ENCODE measurements at regions not wholly inside any gene's neighbourhood (a gene's known extent, or its start where the extent isn't known, plus 50 kb on each side); places are given as distances from the start of the nearest gene placed in this dataset.

GRCh38 chr5:40410964-40411635, 268.6 kb upstream of the PTGER4 start:
- H3K9me3 Mint-ChIP-seq = peaks cover 0 to 6% (median 0%) of the 10 kb centered on the region in 3 donors
- WGBS (ENCODE audit: insufficient coverage) = 100% methylated on average over 1 of the region's 3 CpGs
- H3K4me1 Mint-ChIP-seq = peaks cover 56 to 60% (median 58%) of the 10 kb centered on the region in 3 donors
- peak overlapping the region; percentile 98 to 100 for H3K27ac Mint-ChIP-seq
- Histone ChIP-seq H3K4me1 (ENCODE audit: control insufficient read depth in 1 of 2, extremely low read depth in 1 of 2, insufficient read depth in 2 of 2, low read length in 2 of 2) (peaks cover 42 to 45% of the 10 kb centered on the region in 2 experiments), H3K36me3 (ENCODE audit: control insufficient read depth in 2 of 2, extremely low read depth in 1 of 2, insufficient read depth in 1 of 2, low read length in 1 of 2) (no peaks in the 10 kb centered on the region), H3K27me3 (replicated peaks in 1 of 2; ENCODE audit: control insufficient read depth in 2 of 2, extremely low read depth in 1 of 2, insufficient read depth in 2 of 2, low read length in 1 of 2) (no peaks in the 10 kb centered on the region), H3K9me3 (no peaks in the 10 kb centered on the region), H3K4me3 (ENCODE audit: control insufficient read depth in 1 of 2, extremely low read depth in 1 of 2, low read length in 1 of 2) (peak overlapping the region in 1 of 2 donors; percentile 4), H3K27ac (ENCODE audit: low read length) (peak overlapping the region; percentile 97)
- ChIA-PET CTCF (interaction anchor here (0.6 to 3.0 kb wide), 14 partner anchors 18 to 391 kb away, joined by 3 to 30 read pairs (median 4); no protein-coding TSS in a partner anchor), POLR2A (interaction anchor here (0.5 to 4.1 kb wide), 19 partner anchors 10 to 423 kb away, joined by 3 to 52 read pairs (median 6); partner anchors contain the start of gene PTGER4 (in 1 of the 2))
- H3K36me3 Mint-ChIP-seq = peaks cover 2% of the 10 kb centered on the region
- no peaks in the 10 kb centered on the region for H3K27me3 Mint-ChIP-seq
- H3K4me3 Mint-ChIP-seq = peak overlapping the region; percentile 66 to 80 (median 76)
- ATAC-seq (replicated peaks in 1 of 4) (no peak), DNase-seq (no peak)

- H3K4me1 Mint-ChIP-seq = peaks cover 64 to 67% (median 65%) of the 10 kb centered on the region in 3 donors
- ChIA-PET CTCF (interaction anchor here (0.5 to 3.0 kb wide), 20 partner anchors 18 to 390 kb away, joined by 3 to 30 read pairs (median 3); no protein-coding TSS in a partner anchor), POLR2A (interaction anchor here (0.5 to 4.1 kb wide), 29 partner anchors 9 to 1231 kb away, joined by 3 to 52 read pairs (median 5); partner anchors contain the start of gene PTGER4 (in 1 of the 2))
- Histone ChIP-seq H3K36me3 (ENCODE audit: control insufficient read depth in 2 of 2, extremely low read depth in 1 of 2, insufficient read depth in 1 of 2, low read length in 1 of 2) (no peaks in the 10 kb centered on the region), H3K4me3 (ENCODE audit: control insufficient read depth in 1 of 2, extremely low read depth in 1 of 2, low read length in 1 of 2) (peak overlapping the region; percentile 31 to 47), H3K27ac (ENCODE audit: low read length) (peak overlapping the region; percentile 97), H3K4me1 (ENCODE audit: control insufficient read depth in 1 of 2, extremely low read depth in 1 of 2, insufficient read depth in 2 of 2, low read length in 2 of 2) (peaks cover 49 to 53% of the 10 kb centered on the region in 2 experiments), H3K9me3 (no peaks in the 10 kb centered on the region), H3K27me3 (replicated peaks in 1 of 2; ENCODE audit: control insufficient read depth in 2 of 2, extremely low read depth in 1 of 2, insufficient read depth in 2 of 2, low read length in 1 of 2) (no peaks in the 10 kb centered on the region)
- peak overlapping the region; percentile 66 to 80 (median 76) for H3K4me3 Mint-ChIP-seq
- no peaks in the 10 kb centered on the region for H3K27me3 Mint-ChIP-seq
- peak overlapping the region; percentile 98 to 100 for H3K27ac Mint-ChIP-seq
- DNase-seq (peak; percentile 35 to 95 (median 78)), ATAC-seq (replicated peaks in 1 of 4) (peak; percentile 86 to 91 (median 89))
- peaks cover 2% of the 10 kb centered on the region for H3K36me3 Mint-ChIP-seq
- H3K9me3 Mint-ChIP-seq = peaks cover 0 to 6% (median 0%) of the 10 kb centered on the region in 3 donors
- WGBS (ENCODE audit: insufficient coverage) = 0% methylated on average over 3 of the region's 9 CpGs
Measured at GRCh38 chr5:40410231-40410861, 269.4 kb upstream of the PTGER4 start.

GRCh38 chr5:40409601-40410000, 270.1 kb upstream of the PTGER4 start:
- no peaks in the 10 kb centered on the region for H3K9me3 ChIP-seq
- peaks cover 71 to 75% (median 73%) of the 10 kb centered on the region in 3 donors for H3K4me1 Mint-ChIP-seq
- H3K9me3 Mint-ChIP-seq = peaks cover 0 to 6% (median 0%) of the 10 kb centered on the region in 3 donors
- H3K36me3 ChIP-seq (ENCODE audit: control insufficient read depth in 2 of 2, extremely low read depth in 1 of 2, insufficient read depth in 1 of 2, low read length in 1 of 2) = no peaks in the 10 kb centered on the region
- no peaks in the 10 kb centered on the region for H3K27me3 ChIP-seq (replicated peaks in 1 of 2; ENCODE audit: control insufficient read depth in 2 of 2, extremely low read depth in 1 of 2, insufficient read depth in 2 of 2, low read length in 1 of 2)
- H3K4me3 ChIP-seq (ENCODE audit: control insufficient read depth in 1 of 2, extremely low read depth in 1 of 2, low read length in 1 of 2) = peak overlapping the region; percentile 31 to 47
- DNase-seq (peak in 33 of 35 experiments; percentile 29 to 79 (median 50)), ATAC-seq (replicated peaks in 1 of 4) (peak; percentile 13 to 45 (median 34))
- POLR2A ChIA-PET = interaction anchor here (0.8 to 4.1 kb wide), 13 partner anchors 8 to 609 kb away, joined by 3 to 52 read pairs (median 10); partner anchors contain the start of gene PTGER4 (in 1 of the 2)
- CTCF ChIA-PET = interaction anchor here (0.6 to 3.0 kb wide), 12 partner anchors 18 to 279 kb away, joined by 3 to 30 read pairs (median 4); no protein-coding TSS in a partner anchor
- H3K27me3 Mint-ChIP-seq = no peaks in the 10 kb centered on the region
- H3K36me3 Mint-ChIP-seq = peaks cover 2% of the 10 kb centered on the region
- peak overlapping the region; percentile 98 to 100 for H3K27ac Mint-ChIP-seq
- peak overlapping the region; percentile 97 for H3K27ac ChIP-seq (ENCODE audit: low read length)
- peaks cover 55 to 60% of the 10 kb centered on the region in 2 experiments for H3K4me1 ChIP-seq (ENCODE audit: control insufficient read depth in 1 of 2, extremely low read depth in 1 of 2, insufficient read depth in 2 of 2, low read length in 2 of 2)
- no CpG with 5 or more reads among the region's 4 CpGs for WGBS (ENCODE audit: insufficient coverage)
- peak overlapping the region; percentile 66 to 80 (median 76) for H3K4me3 Mint-ChIP-seq

GRCh38 chr5:40406741-40407211, 272.9 kb upstream of the PTGER4 start:
- no peaks in the 10 kb centered on the region for H3K9me3 ChIP-seq
- Mint-ChIP-seq H3K4me1 (peaks cover 85 to 93% (median 89%) of the 10 kb centered on the region in 3 donors), H3K4me3 (peak overlapping the region; percentile 31 to 62 (median 48)), H3K27me3 (no peaks in the 10 kb centered on the region), H3K27ac (peak overlapping the region; percentile 98 to 99), H3K9me3 (peaks cover 0 to 6% (median 0%) of the 10 kb centered on the region in 3 donors), H3K36me3 (peaks cover 2% of the 10 kb centered on the region)
- H3K4me3 ChIP-seq (ENCODE audit: control insufficient read depth in 1 of 2, extremely low read depth in 1 of 2, low read length in 1 of 2) = no peak overlapping the region
- peaks cover 63 to 68% of the 10 kb centered on the region in 2 experiments for H3K4me1 ChIP-seq (ENCODE audit: control insufficient read depth in 1 of 2, extremely low read depth in 1 of 2, insufficient read depth in 2 of 2, low read length in 2 of 2)
- 0% methylated on average over 2 of the region's 6 CpGs for WGBS (ENCODE audit: insufficient coverage)
- H3K27me3 ChIP-seq (replicated peaks in 1 of 2; ENCODE audit: control insufficient read depth in 2 of 2, extremely low read depth in 1 of 2, insufficient read depth in 2 of 2, low read length in 1 of 2) = no peaks in the 10 kb centered on the region
- no peak for ATAC-seq (replicated peaks in 1 of 4)
- ChIA-PET CTCF (interaction anchor here in 1 of 2 donors (1.6 kb wide), 1 partner anchor 17 kb away, joined by 5 read pairs; no protein-coding TSS in a partner anchor), POLR2A (interaction anchor here (0.6 to 2.6 kb wide), 5 partner anchors 30 to 277 kb away, joined by 3 to 16 read pairs (median 6); partner anchors contain the start of gene PTGER4 (in 2 of the 2))
- H3K27ac ChIP-seq (ENCODE audit: low read length) = peak overlapping the region; percentile 97
- no peaks in the 10 kb centered on the region for H3K36me3 ChIP-seq (ENCODE audit: control insufficient read depth in 2 of 2, extremely low read depth in 1 of 2, insufficient read depth in 1 of 2, low read length in 1 of 2)
- DNase-seq = peak in 10 of 35 experiments; percentile 14 to 69 (median 32)

GRCh38 chr5:40405996-40406740, 273.5 kb upstream of the PTGER4 start:
- H3K27ac ChIP-seq (ENCODE audit: low read length) = peak overlapping the region; percentile 97
- no peaks in the 10 kb centered on the region for H3K9me3 ChIP-seq
- H3K4me1 Mint-ChIP-seq = peaks cover 85 to 93% (median 89%) of the 10 kb centered on the region in 3 donors
- peak overlapping the region; percentile 98 to 99 for H3K27ac Mint-ChIP-seq
- no peaks in the 10 kb centered on the region for H3K36me3 ChIP-seq (ENCODE audit: control insufficient read depth in 2 of 2, extremely low read depth in 1 of 2, insufficient read depth in 1 of 2, low read length in 1 of 2)
- H3K27me3 ChIP-seq (replicated peaks in 1 of 2; ENCODE audit: control insufficient read depth in 2 of 2, extremely low read depth in 1 of 2, insufficient read depth in 2 of 2, low read length in 1 of 2) = no peaks in the 10 kb centered on the region
- H3K4me3 ChIP-seq (ENCODE audit: control insufficient read depth in 1 of 2, extremely low read depth in 1 of 2, low read length in 1 of 2) = no peak overlapping the region
- H3K9me3 Mint-ChIP-seq = peaks cover 0 to under 1% (median 0%) of the 10 kb centered on the region in 3 donors
- H3K27me3 Mint-ChIP-seq = no peaks in the 10 kb centered on the region
- H3K4me3 Mint-ChIP-seq = peak overlapping the region in 2 of 3 donors; percentile 48 to 62
- peaks cover 2% of the 10 kb centered on the region for H3K36me3 Mint-ChIP-seq
- peaks cover 57 to 64% of the 10 kb centered on the region in 2 experiments for H3K4me1 ChIP-seq (ENCODE audit: control insufficient read depth in 1 of 2, extremely low read depth in 1 of 2, insufficient read depth in 2 of 2, low read length in 2 of 2)
- 0% methylated on average over 2 of the region's 5 CpGs for WGBS (ENCODE audit: insufficient coverage)
- ChIA-PET CTCF (interaction anchor here (0.9 to 1.6 kb wide), 4 partner anchors 16 to 274 kb away, joined by 3 to 6 read pairs (median 4); partner anchors contain the start of gene PTGER4 (in 1 of the 2)), POLR2A (interaction anchor here (0.5 to 2.6 kb wide), 11 partner anchors 22 to 1218 kb away, joined by 3 to 16 read pairs (median 4); partner anchors contain the start of gene PTGER4 (in 2 of the 2))
- ATAC-seq (replicated peaks in 1 of 4) (peak in 1 of 4 experiments; percentile 4), DNase-seq (peak in 2 of 35 experiments; percentile 41 to 78)

Measured in T-cell (primary cell).